ENCODE measurements at regions not wholly inside any gene's neighbourhood (a gene's known extent, or its start where the extent isn't known, plus 50 kb on each side); places are given as distances from the start of the nearest gene placed in this dataset.
"Not testable (repeated sequence)": the region's sequence is repeated elsewhere in the genome, so short reads cannot be mapped to it uniquely, and the experiment has no call there.

GRCh38 chr2:129188451-129188850, 791.0 kb upstream of the RAB6C start:
- DNase-seq, result no peak

- no peak for DNase-seq
Observed at GRCh38 chr2:129189617-129190319, 789.7 kb upstream of the RAB6C start.

DNA sequence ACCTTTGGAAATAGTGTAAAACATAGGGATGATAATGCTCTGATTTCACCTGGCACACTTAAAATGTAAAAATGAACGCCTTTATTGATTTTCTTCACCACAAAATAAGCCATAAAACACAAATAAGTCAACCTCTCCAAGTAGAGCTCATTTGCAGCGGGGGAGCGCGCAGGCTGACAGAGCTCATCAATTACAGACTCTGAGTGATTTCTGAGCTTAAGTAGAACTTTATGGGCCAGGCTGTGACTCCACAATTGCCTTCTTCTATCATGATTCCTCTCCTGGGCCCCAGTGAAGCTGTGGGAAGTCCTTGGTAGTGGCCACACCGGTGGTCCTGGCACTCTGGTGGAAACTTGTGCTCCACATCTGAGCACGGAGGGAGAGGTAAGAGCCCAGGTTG, 789.0 kb upstream of the RAB6C start:
- DNase-seq, result no peak

DNA sequence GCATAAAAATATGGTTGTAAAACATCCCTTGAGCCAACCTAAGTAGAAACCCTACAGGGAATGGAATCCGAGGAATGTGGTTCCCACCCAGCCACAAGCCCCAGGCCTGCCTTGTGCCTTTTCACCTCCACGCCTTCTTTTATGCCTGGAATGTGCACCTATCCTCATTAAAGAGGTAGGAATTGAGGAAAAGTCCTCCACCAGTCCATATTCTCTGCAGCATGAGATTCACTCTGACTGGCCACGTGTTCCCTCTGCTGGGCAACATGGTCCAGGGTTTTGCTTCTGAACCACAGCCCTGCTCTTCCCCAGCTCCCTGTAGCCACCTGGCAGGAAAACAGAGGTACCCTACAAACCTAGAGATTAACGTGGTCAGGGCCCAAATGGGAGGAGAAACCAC, 787.9 kb upstream of the RAB6C start:
- no peak for DNase-seq

DNA sequence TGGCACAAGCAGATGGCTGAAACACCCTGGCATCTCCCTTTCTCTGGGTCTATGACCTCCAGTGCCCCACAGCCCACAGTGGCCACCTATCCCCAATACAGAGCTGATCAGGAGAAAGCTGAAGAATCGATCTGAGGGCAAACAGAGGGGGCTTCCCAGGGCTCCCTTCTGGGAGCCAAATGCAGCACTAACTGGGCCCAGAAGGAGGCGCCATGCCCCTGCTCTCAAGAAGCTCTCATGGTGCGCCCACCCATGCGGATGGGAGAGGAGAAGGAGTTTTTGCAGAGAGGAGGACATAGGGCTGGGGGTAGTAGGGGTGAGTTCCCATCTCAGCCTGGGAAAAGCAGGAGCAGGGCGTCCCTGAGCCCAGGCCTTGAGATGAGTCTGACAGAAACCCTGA, 787.3 kb upstream of the RAB6C start:
- DNase-seq, result no peak

GRCh38 chr2:129192841-129193253, 786.6 kb upstream of the RAB6C start:
- no peak for DNase-seq

DNA sequence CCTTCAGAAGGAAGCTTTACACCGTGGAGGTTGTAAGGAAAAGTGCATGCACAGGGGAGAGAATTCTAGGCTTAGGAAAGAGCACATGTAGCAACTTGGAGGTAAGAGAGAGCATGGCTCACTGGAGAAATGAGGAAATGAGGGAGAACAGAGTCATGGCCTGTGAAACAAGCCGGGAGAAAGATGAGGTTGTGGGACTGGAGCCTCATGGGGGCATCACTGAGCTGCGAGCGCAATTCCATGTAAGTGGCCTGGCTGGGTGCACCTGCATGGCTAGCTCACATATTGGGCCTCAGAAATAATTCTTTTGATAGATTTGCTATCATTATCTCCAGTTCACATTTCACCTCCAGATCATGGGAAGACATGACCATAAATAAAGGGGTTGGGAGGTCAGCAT, 785.5 kb upstream of the RAB6C start:
- no peak for DNase-seq

- DNase-seq, result no peak
Observed at GRCh38 chr2:129199501-129199900, 780.0 kb upstream of the RAB6C start.

DNA sequence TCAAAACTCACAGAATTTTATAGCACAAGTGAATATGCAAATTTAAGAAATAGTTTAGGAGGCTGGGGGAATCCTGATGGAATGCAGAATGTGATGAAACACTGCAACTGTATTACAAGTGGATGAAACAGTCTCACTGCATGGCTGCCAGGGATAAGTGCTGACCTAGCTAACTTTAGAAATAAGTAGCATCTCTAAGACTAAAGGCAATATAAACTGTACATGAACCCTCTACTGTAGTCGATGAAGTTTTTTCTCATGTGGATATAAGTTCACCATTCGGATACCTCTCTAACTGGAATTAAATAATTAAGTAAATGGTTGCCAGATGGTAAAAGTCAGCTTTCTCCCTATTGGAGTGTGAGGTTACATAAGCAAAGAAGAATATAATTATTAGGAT, 777.8 kb upstream of the RAB6C start:
- no peak for DNase-seq

DNA sequence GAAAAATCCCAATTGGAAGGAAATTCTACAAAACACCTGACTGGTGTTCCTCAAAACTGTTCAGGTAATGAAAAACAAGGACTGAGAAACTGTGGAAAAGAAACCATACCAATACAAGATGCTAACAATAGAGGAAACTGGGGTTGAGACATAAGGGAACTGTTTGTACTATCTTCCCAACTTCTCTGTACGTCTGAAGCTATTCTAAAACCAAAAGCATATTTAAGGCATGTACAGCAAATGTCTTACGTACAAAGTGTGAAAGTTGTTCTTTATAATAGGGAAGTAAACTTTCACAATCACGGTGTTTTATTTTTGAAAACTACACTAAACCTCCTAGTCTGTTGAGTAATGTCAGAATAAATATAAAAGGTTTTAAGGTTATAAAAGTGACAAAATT, 776.1 kb upstream of the RAB6C start:
- DNase-seq, result no peak

GRCh38 chr2:129204581-129204980, 774.9 kb upstream of the RAB6C start:
- DNase-seq, result not testable (repeated sequence)

DNA sequence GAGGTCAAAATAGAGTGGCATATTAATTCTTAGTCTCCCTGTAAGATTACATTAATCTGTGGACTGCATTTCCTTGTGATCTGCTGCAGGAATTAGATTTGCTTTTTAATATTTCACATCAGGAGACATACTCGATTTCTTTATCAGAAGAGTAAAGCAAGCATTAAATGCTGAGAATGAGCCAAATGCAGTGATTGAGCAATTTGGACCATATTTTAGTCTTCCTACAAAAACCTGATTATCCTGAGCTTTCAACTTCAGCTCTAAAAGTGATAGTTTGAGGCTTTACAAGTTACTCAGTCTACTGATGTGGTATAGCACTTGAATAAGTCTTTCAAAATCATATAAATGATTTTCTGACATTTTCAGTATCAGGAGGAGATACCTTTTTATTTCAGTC, 774.3 kb upstream of the RAB6C start:
- DNase-seq, result no peak

DNA sequence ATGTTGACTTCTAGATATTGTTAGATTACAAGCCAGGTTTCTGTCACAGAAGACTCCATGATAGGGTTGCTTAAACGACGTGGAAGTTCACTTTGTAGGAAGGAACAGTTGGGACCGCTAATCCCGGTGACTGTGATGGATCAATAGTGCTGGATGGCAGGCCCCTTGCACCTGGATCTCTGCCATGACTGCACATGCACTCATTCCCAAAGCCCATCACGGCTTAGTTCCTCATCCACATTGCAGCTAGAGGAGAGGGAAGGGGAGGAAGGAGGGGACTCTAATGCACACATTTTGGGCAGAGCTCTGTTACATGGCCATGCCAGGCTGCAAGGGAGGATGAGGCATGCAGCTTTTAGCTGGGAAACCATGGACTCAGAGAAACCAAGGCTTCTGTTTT, 773.7 kb upstream of the RAB6C start:
- no peak for DNase-seq

GRCh38 chr2:129212299-129212958, 767.0 kb upstream of the RAB6C start:
- DNase-seq, result no peak

DNA sequence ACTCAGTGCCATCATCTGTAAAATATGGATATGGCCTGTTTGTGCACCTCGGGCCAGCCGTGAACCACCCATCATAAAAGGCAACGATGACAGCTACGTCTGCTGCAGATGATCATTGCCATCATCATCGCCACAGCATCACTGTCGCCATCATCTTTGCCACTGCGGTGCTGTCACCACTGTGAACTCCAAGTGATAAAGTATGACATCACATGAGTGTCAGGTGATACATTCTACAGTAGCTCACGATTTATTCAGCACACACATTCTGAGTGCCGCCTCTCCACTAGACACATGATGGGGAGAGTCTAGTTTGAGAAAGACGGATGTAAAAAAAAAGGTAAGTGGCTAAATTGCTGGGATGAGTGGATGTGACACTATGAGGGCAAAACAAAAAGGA, 755.4 kb upstream of the RAB6C start:
- DNase-seq, result no peak

- DNase-seq, result no peak
Observed at GRCh38 chr2:129224486-129224885, 755.0 kb upstream of the RAB6C start.

DNA sequence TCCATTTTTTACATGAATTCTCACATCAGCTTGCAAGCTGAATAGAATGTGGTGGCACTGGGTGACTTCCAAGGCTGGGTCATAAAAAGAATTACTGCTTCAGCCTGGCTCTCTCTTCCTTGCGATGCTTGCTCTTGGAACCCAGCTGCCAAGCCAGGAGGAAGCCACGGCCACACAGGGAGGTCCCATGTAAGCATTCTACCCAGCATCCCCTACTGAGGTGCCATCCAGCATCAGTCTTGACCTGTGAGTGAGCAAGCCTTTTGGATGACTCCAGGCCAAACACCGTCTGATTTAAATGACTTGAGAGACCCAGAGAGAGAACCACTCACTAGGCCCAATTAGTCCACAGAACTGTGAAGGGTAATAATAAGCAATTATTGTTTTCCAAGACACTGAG, 750.3 kb upstream of the RAB6C start:
- DNase-seq, result no peak

- DNase-seq, result no peak
Observed at GRCh38 chr2:129229830-129230441, 749.5 kb upstream of the RAB6C start.

GRCh38 chr2:129231924-129232323, 747.5 kb upstream of the RAB6C start:
- no peak for DNase-seq

- DNase-seq, result no peak
Observed at GRCh38 chr2:129233166-129233565, 746.3 kb upstream of the RAB6C start.

DNA sequence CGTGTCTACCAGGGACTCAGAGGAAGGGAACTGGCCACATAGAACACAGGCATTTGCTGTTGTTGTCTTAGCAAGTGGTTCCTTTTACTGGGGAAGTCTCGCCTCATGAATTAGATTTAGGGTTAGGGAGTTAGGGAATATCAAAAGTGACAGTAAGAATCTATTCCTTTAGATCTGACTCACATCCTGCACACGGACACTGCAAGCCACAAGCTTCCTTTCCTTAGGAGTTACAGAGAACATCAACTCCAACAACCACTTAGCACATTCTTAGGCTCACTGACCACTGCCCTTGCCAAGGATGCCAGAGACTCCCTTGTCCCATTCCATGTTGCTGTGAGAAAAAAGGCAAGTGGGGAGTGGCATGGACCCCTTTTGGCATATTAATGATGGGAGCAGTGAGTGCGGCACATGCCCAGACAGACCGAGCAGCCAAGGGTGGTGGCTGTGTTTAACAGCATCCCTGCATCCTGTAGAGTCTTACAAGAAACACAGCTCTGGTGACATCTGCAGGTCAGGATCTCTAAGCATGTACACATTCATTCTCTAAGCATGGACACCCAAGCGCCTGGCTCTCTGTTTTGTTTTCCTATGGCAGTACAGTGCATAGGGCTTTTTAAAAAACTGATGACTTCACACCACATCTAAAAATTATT, 745.6 kb upstream of the RAB6C start:
- no peak for DNase-seq

- no peak for DNase-seq
Observed at GRCh38 chr2:129236601-129237000, 742.9 kb upstream of the RAB6C start.

GRCh38 chr2:129237966-129238725, 741.3 kb upstream of the RAB6C start:
- no peak for DNase-seq

Measured in cerebellar nuclear complex (tissue), 1 donor.